Upper lobe of right lung (tissue), 1 donor: ENCODE measurements at regions not wholly inside any gene's neighbourhood (a gene's known extent, or its start where the extent isn't known, plus 50 kb on each side); places are given as distances from the start of the nearest gene placed in this dataset.

Experiments
- ATAC-seq: fragments of 200-7000 bp; cut with Tn5 transposase; one replicate; pipeline ENCODE4 v1.9.1; 2020; ENCODE audit warnings: mild to moderate bottlenecking, moderate library complexity
- DNase-seq: peaks from one replicate; pipeline ENCODE4 v3.0.0-alpha.2; 2020
- H3K27ac ChIP-seq: fragments of 200-600 bp; one replicate; pipeline ENCODE4 v1.8.0; 2022
- H3K27me3 ChIP-seq: fragments of 200-600 bp; one replicate; pipeline ENCODE4 v1.8.0; 2022; ENCODE audit warnings: mild to moderate bottlenecking
- H3K36me3 ChIP-seq: fragments of 200-600 bp; one replicate; pipeline ENCODE4 v1.8.0; 2022
- H3K4me1 ChIP-seq: fragments of 200-600 bp; one replicate; pipeline ENCODE4 v1.8.0; 2022
- H3K4me3 ChIP-seq: fragments of 200-600 bp; one replicate; pipeline ENCODE4 v1.8.0; 2022; ENCODE audit warnings: mild to moderate bottlenecking
- H3K9me3 ChIP-seq: fragments of 200-600 bp; one replicate; pipeline ENCODE4 v1.8.0; 2022
- intact Hi-C: fragments of 100-400 bp; cut with DNase I; formaldehyde crosslinking; loops from one replicate; pipeline ENCODE4 v1.11.0; 2022
- TF ChIP-seq, protein P1 (sequence below): fragments of 200-600 bp; IDR thresholded peaks from one replicate; pipeline ENCODE4 v1.8.0; 2022; ENCODE audit warnings: antibody characterized with exemption
- donor health status: DM: no; HTN: yes; CAD: no; lungs with severe emphysema.

DNA sequence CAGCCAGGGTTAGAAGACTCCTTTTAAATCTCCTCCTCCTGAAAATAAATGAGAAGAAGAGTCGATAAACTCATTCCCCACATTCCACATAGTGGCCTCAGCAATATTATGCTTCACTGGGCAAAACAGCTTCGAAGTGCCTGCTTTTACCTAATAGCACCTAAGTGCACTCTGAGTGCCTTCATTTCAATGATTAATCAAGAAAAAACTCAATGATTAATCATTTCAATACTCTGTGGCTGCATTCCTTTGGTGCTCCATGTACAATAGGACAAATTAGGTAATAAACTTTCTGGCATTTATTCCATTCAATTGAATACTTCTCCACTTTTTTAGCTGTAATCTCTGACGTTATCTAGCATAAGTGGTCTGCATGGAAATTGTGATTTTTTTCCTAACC is 174.6 kb downstream of the CCDC71L start:
- Histone ChIP-seq H3K9me3 (no peaks in the 10 kb centered on the region), H3K27me3 (no peaks in the 10 kb centered on the region), H3K4me3 (no peak overlapping the region), H3K4me1 (peaks cover 23% of the 10 kb centered on the region), H3K27ac (peak overlapping the region; percentile 18), H3K36me3 (no peaks in the 10 kb centered on the region)
- TF ChIP-seq, protein P1, sequence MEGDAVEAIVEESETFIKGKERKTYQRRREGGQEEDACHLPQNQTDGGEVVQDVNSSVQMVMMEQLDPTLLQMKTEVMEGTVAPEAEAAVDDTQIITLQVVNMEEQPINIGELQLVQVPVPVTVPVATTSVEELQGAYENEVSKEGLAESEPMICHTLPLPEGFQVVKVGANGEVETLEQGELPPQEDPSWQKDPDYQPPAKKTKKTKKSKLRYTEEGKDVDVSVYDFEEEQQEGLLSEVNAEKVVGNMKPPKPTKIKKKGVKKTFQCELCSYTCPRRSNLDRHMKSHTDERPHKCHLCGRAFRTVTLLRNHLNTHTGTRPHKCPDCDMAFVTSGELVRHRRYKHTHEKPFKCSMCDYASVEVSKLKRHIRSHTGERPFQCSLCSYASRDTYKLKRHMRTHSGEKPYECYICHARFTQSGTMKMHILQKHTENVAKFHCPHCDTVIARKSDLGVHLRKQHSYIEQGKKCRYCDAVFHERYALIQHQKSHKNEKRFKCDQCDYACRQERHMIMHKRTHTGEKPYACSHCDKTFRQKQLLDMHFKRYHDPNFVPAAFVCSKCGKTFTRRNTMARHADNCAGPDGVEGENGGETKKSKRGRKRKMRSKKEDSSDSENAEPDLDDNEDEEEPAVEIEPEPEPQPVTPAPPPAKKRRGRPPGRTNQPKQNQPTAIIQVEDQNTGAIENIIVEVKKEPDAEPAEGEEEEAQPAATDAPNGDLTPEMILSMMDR: no peak
- peak; percentile 53 for ATAC-seq
- intact Hi-C loops: no loop called here
- no peak for DNase-seq

DNA sequence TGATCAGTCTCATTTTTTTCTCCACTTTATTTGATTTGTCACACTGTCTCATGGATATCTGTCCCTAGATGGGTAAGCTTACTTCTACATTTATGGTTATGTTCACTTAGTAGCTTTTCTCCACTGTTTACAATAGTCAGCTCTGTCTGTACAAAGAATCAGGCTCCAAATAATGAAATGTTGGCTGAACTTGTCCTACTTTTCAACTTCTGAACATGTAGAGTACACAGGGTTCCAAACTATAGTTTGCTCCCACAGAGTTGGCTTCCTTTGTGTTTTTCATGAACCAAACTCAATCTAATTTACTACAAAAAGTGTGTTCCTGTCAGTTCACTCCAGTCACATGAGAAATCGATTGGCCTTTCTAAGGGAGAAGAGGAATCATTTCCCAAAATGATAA is 175.0 kb downstream of the CCDC71L start:
- ATAC-seq (no peak), DNase-seq (no peak)
- Histone ChIP-seq H3K4me3 (no peak overlapping the region), H3K4me1 (peaks cover 23% of the 10 kb centered on the region), H3K36me3 (no peaks in the 10 kb centered on the region), H3K27me3 (no peaks in the 10 kb centered on the region), H3K27ac (peak overlapping the region; percentile 18), H3K9me3 (no peaks in the 10 kb centered on the region)
- TF ChIP-seq, protein P1: no peak
- intact Hi-C loops: no loop called here

DNA sequence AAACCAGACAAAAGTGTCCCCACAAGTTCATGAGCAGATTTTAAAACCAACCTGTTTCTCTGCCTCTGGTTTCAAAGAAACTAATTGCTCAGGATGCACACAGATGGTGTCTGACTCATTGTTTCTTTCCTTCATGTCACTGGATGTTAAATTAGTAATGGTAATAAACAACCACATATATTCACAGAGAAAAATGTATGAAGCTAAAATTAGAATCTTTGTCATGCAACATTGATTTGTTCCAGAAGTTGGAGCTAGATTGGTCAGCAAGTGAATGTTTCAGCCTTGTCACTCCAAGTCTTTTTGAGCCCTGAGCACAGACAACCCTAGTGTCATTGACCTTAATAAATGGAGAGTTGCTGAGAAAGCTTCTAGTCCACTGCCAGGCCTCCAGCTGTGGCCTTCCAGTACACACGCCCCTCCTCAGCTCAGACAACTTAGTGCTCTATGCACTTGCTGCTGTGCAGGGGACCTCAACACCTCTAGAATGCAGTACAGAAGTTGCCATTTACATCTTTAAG is 175.9 kb downstream of the CCDC71L start:
- Histone ChIP-seq H3K4me3 (no peak overlapping the region), H3K36me3 (no peaks in the 10 kb centered on the region), H3K9me3 (no peaks in the 10 kb centered on the region), H3K4me1 (peaks cover 23% of the 10 kb centered on the region), H3K27me3 (no peaks in the 10 kb centered on the region), H3K27ac (peak overlapping the region; percentile 18)
- no peak for DNase-seq
- intact Hi-C loops: no loop called here
- TF ChIP-seq, protein P1: no peak
- peak; percentile 48 for ATAC-seq

DNA sequence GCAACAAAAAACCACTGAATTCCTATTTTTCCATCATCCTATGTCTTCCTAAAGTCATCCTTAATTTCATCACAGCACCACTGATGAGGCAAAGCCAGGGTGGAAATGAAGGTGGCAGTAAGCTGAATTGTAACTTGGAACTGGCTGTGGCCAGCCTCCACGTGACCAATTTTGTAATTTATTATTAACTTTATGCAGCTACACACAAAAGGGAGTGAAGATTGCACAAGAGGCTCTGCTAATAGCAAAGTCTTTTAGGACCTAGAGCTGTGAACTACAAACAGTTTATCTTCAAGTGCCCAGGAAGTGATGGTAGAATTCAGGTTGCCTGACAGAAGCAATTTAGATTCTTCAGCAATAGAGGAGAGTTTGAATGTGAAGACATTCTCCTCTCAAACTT is 176.4 kb downstream of the CCDC71L start:
- ATAC-seq: peak; percentile 82
- no peaks in the 10 kb centered on the region for H3K27me3 ChIP-seq
- H3K9me3 ChIP-seq: no peaks in the 10 kb centered on the region
- H3K36me3 ChIP-seq: no peaks in the 10 kb centered on the region
- peaks cover 23% of the 10 kb centered on the region for H3K4me1 ChIP-seq
- DNase-seq: no peak
- intact Hi-C loops: no loop called here
- H3K4me3 ChIP-seq: no peak overlapping the region
- TF ChIP-seq, protein P1: no peak
- no peak overlapping the region for H3K27ac ChIP-seq

DNA sequence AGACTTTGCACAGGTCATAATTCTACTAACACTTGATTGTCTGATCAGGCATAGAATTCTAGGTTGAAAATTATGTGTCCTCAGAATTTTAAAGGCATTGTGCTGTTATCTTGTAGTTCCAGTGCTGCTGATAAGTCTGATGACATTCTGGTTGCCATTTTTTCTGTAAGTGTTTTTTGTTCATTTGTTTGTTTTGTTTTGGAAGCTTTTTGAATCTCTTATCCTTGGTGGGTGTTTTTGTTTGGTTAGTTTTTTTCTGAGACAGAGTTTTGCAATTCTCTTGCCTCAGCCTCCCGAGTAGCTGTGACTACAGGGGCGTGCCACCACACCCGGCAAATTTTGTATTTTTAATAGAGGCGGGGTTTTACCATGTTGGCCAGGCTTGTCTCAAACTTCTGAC is 178.9 kb downstream of the CCDC71L start:
- no peak overlapping the region for H3K27ac ChIP-seq
- no peaks in the 10 kb centered on the region for H3K36me3 ChIP-seq
- DNase-seq: no peak
- intact Hi-C loops: no loop called here
- no peaks in the 10 kb centered on the region for H3K27me3 ChIP-seq
- TF ChIP-seq, protein P1: no peak
- ATAC-seq: no peak
- H3K9me3 ChIP-seq: no peaks in the 10 kb centered on the region
- peaks cover 23% of the 10 kb centered on the region for H3K4me1 ChIP-seq
- H3K4me3 ChIP-seq: no peak overlapping the region

DNA sequence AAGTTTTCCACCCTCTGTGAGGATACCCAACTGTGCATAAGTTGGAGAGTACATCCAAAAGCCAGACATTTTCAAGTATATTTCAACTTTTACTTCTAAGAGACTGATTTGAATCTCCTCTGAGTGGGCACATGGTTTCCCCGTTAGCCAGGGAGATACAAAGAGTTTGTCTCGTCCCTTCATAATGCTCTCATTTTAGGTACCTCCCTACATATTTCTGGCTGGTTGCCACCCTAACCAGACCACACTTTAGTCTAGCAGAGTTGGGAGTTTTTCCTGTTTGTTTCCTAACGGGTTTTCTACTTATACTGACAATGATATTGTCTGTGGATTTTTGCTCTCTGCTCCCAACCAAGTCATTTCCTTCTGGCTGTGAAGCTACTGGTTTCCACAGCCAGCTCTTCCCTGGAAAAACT is 180.3 kb downstream of the CCDC71L start:
- TF ChIP-seq, protein P1: no peak
- no peak for DNase-seq
- Histone ChIP-seq H3K36me3 (no peaks in the 10 kb centered on the region), H3K4me1 (peaks cover 10% of the 10 kb centered on the region), H3K27me3 (no peaks in the 10 kb centered on the region), H3K4me3 (no peak overlapping the region), H3K27ac (no peak overlapping the region), H3K9me3 (no peaks in the 10 kb centered on the region)
- no peak for ATAC-seq
- intact Hi-C loops: no loop called here
